COLO668 (cell line): ENCODE measurements at regions not wholly inside any gene's neighbourhood (a gene's known extent, or its start where the extent isn't known, plus 50 kb on each side); places are given as distances from the start of the nearest gene placed in this dataset.

ENCODE experiments used
- DNase-seq: peaks from one replicate; lab custom pipeline; 2025; ENCODE audit not compliant: unreplicated experiment; lab: John Stamatoyannopoulos, UW

GRCh38 chr9:106683454-106683853 lies 179.5 kb upstream of the ZNF462 start:
- no peak for DNase-seq

GRCh38 chr9:106684940-106685695 lies 177.8 kb upstream of the ZNF462 start:
- DNase-seq: no peak

GRCh38 chr9:106689089-106689488 lies 173.9 kb upstream of the ZNF462 start:
- no peak for DNase-seq

GRCh38 chr9:106691627-106692026 lies 171.3 kb upstream of the ZNF462 start:
- no peak for DNase-seq

GRCh38 chr9:106693558-106693957 lies 169.4 kb upstream of the ZNF462 start:
- no peak for DNase-seq

- no peak for DNase-seq
Observed at GRCh38 chr9:106696804-106697203, 166.2 kb upstream of the ZNF462 start.

- DNase-seq: no peak
Observed at GRCh38 chr9:106697390-106697749, 165.6 kb upstream of the ZNF462 start.

- DNase-seq: peak; percentile 88
Observed at GRCh38 chr9:106697750-106698502, 165.0 kb upstream of the ZNF462 start.

- no peak for DNase-seq
Observed at GRCh38 chr9:106700676-106701075, 162.3 kb upstream of the ZNF462 start.

GRCh38 chr9:106701611-106702010 lies 161.4 kb upstream of the ZNF462 start:
- no peak for DNase-seq

GRCh38 chr9:106704056-106704615 lies 158.8 kb upstream of the ZNF462 start:
- no peak for DNase-seq

GRCh38 chr9:106707291-106707690 lies 155.7 kb upstream of the ZNF462 start:
- DNase-seq: no peak

- DNase-seq: no peak
Observed at GRCh38 chr9:106707738-106708474, 155.1 kb upstream of the ZNF462 start.

GRCh38 chr9:106708475-106709146 lies 154.4 kb upstream of the ZNF462 start:
- no peak for DNase-seq

GRCh38 chr9:106712279-106712678 lies 150.7 kb upstream of the ZNF462 start:
- no peak for DNase-seq

- no peak for DNase-seq
Observed at GRCh38 chr9:106713206-106713605, 149.8 kb upstream of the ZNF462 start.

- DNase-seq: no peak
Observed at GRCh38 chr9:106716820-106717219, 146.1 kb upstream of the ZNF462 start.

GRCh38 chr9:106717686-106718085 lies 145.3 kb upstream of the ZNF462 start:
- no peak for DNase-seq

GRCh38 chr9:106718936-106719335 lies 144.0 kb upstream of the ZNF462 start:
- DNase-seq: no peak

GRCh38 chr9:106722051-106722753 lies 140.8 kb upstream of the ZNF462 start:
- no peak for DNase-seq
